Loucy (cell line): ENCODE measurements at regions not wholly inside any gene's neighbourhood (a gene's known extent, or its start where the extent isn't known, plus 50 kb on each side); places are given as distances from the start of the nearest gene placed in this dataset.

Experiments
- H2AFZ ChIP-seq: fragments of 200-600 bp; sonication (generic); 2 replicates; pipeline ENCODE4 v1.6.0; 2016; ENCODE audit warnings: antibody characterized with exemption, mild to moderate bottlenecking, low read length, moderate library complexity
- H3F3A ChIP-seq: fragments of 200-600 bp; 2 replicates; pipeline ENCODE4 v1.6.0; 2016; ENCODE audit warnings: antibody characterized with exemption, low read depth, mild to moderate bottlenecking
- H3K27me3 ChIP-seq: fragments of 200-600 bp; sonication (generic); 2 replicates; pipeline ENCODE4 v1.6.1; 2014; ENCODE audit warnings: low read length, mild to moderate bottlenecking; ENCODE audit not compliant: insufficient read depth, poor library complexity, severe bottlenecking
- H3K36me3 ChIP-seq: fragments of 200-600 bp; sonication (generic); 2 replicates; pipeline ENCODE4 v1.6.1; 2016; ENCODE audit warnings: low read length; ENCODE audit not compliant: insufficient read depth
- H3K4me1 ChIP-seq: fragments of 200-600 bp; sonication (generic); 2 replicates; pipeline ENCODE4 v1.5.1; 2014; ENCODE audit warnings: low read length, mild to moderate bottlenecking; ENCODE audit not compliant: insufficient read depth, poor library complexity, severe bottlenecking
- H3K4me2 ChIP-seq: fragments of 200-600 bp; sonication (generic); 2 replicates; pipeline ENCODE4 v1.6.0; 2014; ENCODE audit warnings: antibody characterized with exemption, low read length, low read depth, mild to moderate bottlenecking; ENCODE audit not compliant: poor library complexity, severe bottlenecking
- H3K4me3 ChIP-seq: fragments of 200-600 bp; sonication (generic); 2 replicates; pipeline ENCODE4 v1.5.1; 2014; ENCODE audit warnings: low read length, mild to moderate bottlenecking, mixed read lengths; ENCODE audit not compliant: poor library complexity, severe bottlenecking
- H3K79me2 ChIP-seq: fragments of 200-600 bp; sonication (generic); 2 replicates; pipeline ENCODE4 v1.6.1; 2014; ENCODE audit warnings: low read length; ENCODE audit not compliant: insufficient read depth
- H3K9ac ChIP-seq: fragments of 200-600 bp; sonication (generic); 2 replicates; pipeline ENCODE4 v1.6.0; 2014; ENCODE audit warnings: mild to moderate bottlenecking, low read depth, low read length, moderate library complexity; ENCODE audit not compliant: poor library complexity, severe bottlenecking
- H3K9me2 ChIP-seq: fragments of 200-600 bp; sonication (generic); replicated peaks from 2 replicates; pipeline ENCODE4 v1.6.1; 2016; ENCODE audit warnings: low read depth, low read length, mixed read lengths
- H3K9me3 ChIP-seq: fragments of 200-600 bp; sonication (generic); 2 replicates; pipeline ENCODE4 v1.6.1; 2014; ENCODE audit warnings: mild to moderate bottlenecking, antibody characterized with exemption, low read length, low read depth; ENCODE audit not compliant: insufficient read depth
- H4K20me1 ChIP-seq: fragments of 200-600 bp; sonication (generic); 2 replicates; pipeline ENCODE4 v1.6.0; 2014; ENCODE audit warnings: antibody characterized with exemption, low read length, mild to moderate bottlenecking; ENCODE audit not compliant: insufficient read depth, poor library complexity, severe bottlenecking
- CTCF ChIP-seq: fragments of 200-600 bp; sonication (generic); conservative IDR thresholded peaks from 2 replicates; pipeline ENCODE4 v1.5.1; 2014; ENCODE audit warnings: mild to moderate bottlenecking, antibody characterized with exemption, low read length
- EZH2phosphoT487 ChIP-seq: fragments of 200-600 bp; IDR thresholded peaks from 2 replicates; pipeline ENCODE4 v1.6.1; 2018; ENCODE audit warnings: antibody characterized with exemption, mild to moderate bottlenecking, moderate library complexity, borderline replicate concordance

GRCh38 chr20:60543598-60543997 lies 585.4 kb downstream of the CDH26 start:
- no peak overlapping the region for H3K9ac ChIP-seq
- TF ChIP-seq EZH2phosphoT487 (no peak), CTCF (no peak)
- H3K79me2 ChIP-seq, result no peaks in the 10 kb centered on the region
- H3K9me2 ChIP-seq, result no peaks in the 10 kb centered on the region
- no peaks in the 10 kb centered on the region for H3K4me1 ChIP-seq
- no peaks in the 10 kb centered on the region for H3K27me3 ChIP-seq
- H4K20me1 ChIP-seq, result no peaks in the 10 kb centered on the region
- no peaks in the 10 kb centered on the region for H3K36me3 ChIP-seq
- H3K9me3 ChIP-seq, result no peaks in the 10 kb centered on the region
- H3F3A ChIP-seq, result no peaks in the 10 kb centered on the region
- no peak overlapping the region for H3K4me2 ChIP-seq
- H3K4me3 ChIP-seq, result no peak overlapping the region
- no peak overlapping the region for H2AFZ ChIP-seq

- Histone ChIP-seq H3K4me3 (no peak overlapping the region), H2AFZ (no peak overlapping the region), H3K4me1 (no peaks in the 10 kb centered on the region), H3K9me3 (no peaks in the 10 kb centered on the region), H3K27me3 (no peaks in the 10 kb centered on the region), H3K36me3 (no peaks in the 10 kb centered on the region), H3K9me2 (no peaks in the 10 kb centered on the region), H3K79me2 (no peaks in the 10 kb centered on the region), H4K20me1 (no peaks in the 10 kb centered on the region), H3K9ac (no peak overlapping the region), H3K4me2 (no peak overlapping the region), H3F3A (no peaks in the 10 kb centered on the region)
- TF ChIP-seq EZH2phosphoT487, result no peak
- no peak for TF ChIP-seq CTCF
These were observed 594.9 kb downstream of the CDH26 start for GRCh38 chr20:60553095-60553494.

GRCh38 chr20:60558486-60558885 lies 600.3 kb downstream of the CDH26 start:
- TF ChIP-seq EZH2phosphoT487, result no peak
- TF ChIP-seq CTCF, result no peak

More at GRCh38 chr20:60558486-60558885, 600.3 kb downstream of the CDH26 start:
- H4K20me1 ChIP-seq, result no peaks in the 10 kb centered on the region
- H3F3A ChIP-seq, result no peaks in the 10 kb centered on the region
- H3K36me3 ChIP-seq, result no peaks in the 10 kb centered on the region
- no peak overlapping the region for H3K4me2 ChIP-seq
- H3K4me3 ChIP-seq, result no peak overlapping the region
- no peaks in the 10 kb centered on the region for H3K9me3 ChIP-seq
- no peaks in the 10 kb centered on the region for H3K4me1 ChIP-seq
- no peak overlapping the region for H3K9ac ChIP-seq
- no peaks in the 10 kb centered on the region for H3K27me3 ChIP-seq
- H3K79me2 ChIP-seq, result no peaks in the 10 kb centered on the region
- no peak overlapping the region for H2AFZ ChIP-seq
- no peaks in the 10 kb centered on the region for H3K9me2 ChIP-seq
